HepG2 (cell line): ENCODE measurements at regions not wholly inside any gene's neighbourhood (a gene's known extent, or its start where the extent isn't known, plus 50 kb on each side); places are given as distances from the start of the nearest gene placed in this dataset.

Source experiments
- JUN ChIP-seq: sonication (generic); formaldehyde crosslinking; IDR thresholded peaks from 2 replicates; pipeline ENCODE4 v1.4.0; 2020; ENCODE audit warnings: mild to moderate bottlenecking, missing genetic modification reagents
- MAFK ChIP-seq, 2 experiments: IDR thresholded peaks in 1 of 2; conservative IDR thresholded peaks in 1 of 2; 2 replicates each; pipeline ENCODE4 v1.6.1; 2011; ENCODE audit warnings: improper control_type of control experiment in 2 of 2, low read length in 2 of 2
- POLR2A ChIP-seq, 2 experiments: IDR thresholded peaks; 2 replicates each; pipeline ENCODE4 v1.6.1; 2011; ENCODE audit warnings: low read depth in 2 of 2, low read length in 2 of 2, mild to moderate bottlenecking in 1 of 2, moderate library complexity in 1 of 2; ENCODE audit not compliant: insufficient read depth in 1 of 2
- RBM22 ChIP-seq: fragments of 200-400 bp; formaldehyde crosslinking; optimal IDR thresholded peaks from 2 replicates; pipeline ENCODE3; 2017; ENCODE audit warnings: mild to moderate bottlenecking, low read length, moderate library complexity
- ZBTB37 ChIP-seq: sonication (generic); formaldehyde crosslinking; IDR thresholded peaks from 2 replicates; pipeline ENCODE4 v1.4.0; 2020; ENCODE audit warnings: mild to moderate bottlenecking, missing genetic modification reagents
- ZNF326 ChIP-seq: sonication (generic); formaldehyde crosslinking; IDR thresholded peaks from 2 replicates; pipeline ENCODE4 v1.4.0; 2020; ENCODE audit warnings: missing genetic modification reagents, borderline replicate concordance

GRCh38 chr10:125216309-125216708, 55.9 kb upstream of the CTBP2 start:
- TF ChIP-seq POLR2A (IDR thresholded peaks at IDR 0.05; ENCODE audit: insufficient read depth in 1 of 2, low read depth in 2 of 2, low read length in 2 of 2) (no peak), ZBTB37 (CRISPR knock-in tag) (no peak), ZNF326 (CRISPR knock-in tag) (no peak), RBM22 (no peak), JUN (CRISPR knock-in tag) (no peak), MAFK (conservative IDR thresholded peaks at IDR 0.05 in 1 of 2, IDR thresholded peaks at IDR 0.05 in 1 of 2; ENCODE audit: low read length in 2 of 2) (no peak)
